OCI-LY1 (cell line): ENCODE measurements at regions not wholly inside any gene's neighbourhood (a gene's known extent, or its start where the extent isn't known, plus 50 kb on each side); places are given as distances from the start of the nearest gene placed in this dataset.

ENCODE experiments used
- EZH2 ChIP-seq: fragments of 200-600 bp; sonication (generic), shearing (Covaris generic); IDR thresholded peaks from 2 replicates; pipeline ENCODE4 v1.8.0; 2017; ENCODE audit warnings: borderline replicate concordance, mixed run types, mild to moderate bottlenecking, antibody characterized with exemption, low read length, moderate library complexity, mixed read lengths
- TF ChIP-seq, protein P1 (sequence below): fragments of 200-600 bp; sonication (generic), shearing (Covaris generic); IDR thresholded peaks from 2 replicates; pipeline ENCODE4 v1.5.1; 2017; ENCODE audit warnings: mild to moderate bottlenecking, antibody characterized with exemption, low read length, moderate library complexity, mixed read lengths

DNA sequence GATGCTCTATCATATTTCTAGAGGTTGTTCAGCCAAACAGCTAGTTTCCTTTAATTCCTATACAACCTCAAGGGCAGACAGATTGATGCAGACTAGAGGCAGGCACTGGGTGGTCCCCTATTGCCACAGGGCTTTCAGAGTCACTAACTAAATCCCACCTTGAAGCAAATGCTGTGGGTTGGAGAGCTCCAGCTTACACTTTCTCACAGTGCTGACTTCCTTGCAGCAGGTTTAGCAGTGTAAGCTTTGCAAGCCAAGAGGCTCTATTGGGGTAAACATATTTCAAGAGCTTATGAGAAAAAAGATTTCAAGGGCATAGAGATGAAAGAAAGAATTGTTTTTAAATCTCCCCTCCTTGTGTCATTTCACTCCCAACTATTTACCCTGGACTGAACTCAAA is 366.5 kb upstream of the CRIM1 start:
- TF ChIP-seq, protein P1, sequence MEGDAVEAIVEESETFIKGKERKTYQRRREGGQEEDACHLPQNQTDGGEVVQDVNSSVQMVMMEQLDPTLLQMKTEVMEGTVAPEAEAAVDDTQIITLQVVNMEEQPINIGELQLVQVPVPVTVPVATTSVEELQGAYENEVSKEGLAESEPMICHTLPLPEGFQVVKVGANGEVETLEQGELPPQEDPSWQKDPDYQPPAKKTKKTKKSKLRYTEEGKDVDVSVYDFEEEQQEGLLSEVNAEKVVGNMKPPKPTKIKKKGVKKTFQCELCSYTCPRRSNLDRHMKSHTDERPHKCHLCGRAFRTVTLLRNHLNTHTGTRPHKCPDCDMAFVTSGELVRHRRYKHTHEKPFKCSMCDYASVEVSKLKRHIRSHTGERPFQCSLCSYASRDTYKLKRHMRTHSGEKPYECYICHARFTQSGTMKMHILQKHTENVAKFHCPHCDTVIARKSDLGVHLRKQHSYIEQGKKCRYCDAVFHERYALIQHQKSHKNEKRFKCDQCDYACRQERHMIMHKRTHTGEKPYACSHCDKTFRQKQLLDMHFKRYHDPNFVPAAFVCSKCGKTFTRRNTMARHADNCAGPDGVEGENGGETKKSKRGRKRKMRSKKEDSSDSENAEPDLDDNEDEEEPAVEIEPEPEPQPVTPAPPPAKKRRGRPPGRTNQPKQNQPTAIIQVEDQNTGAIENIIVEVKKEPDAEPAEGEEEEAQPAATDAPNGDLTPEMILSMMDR = no peak
- no peak for TF ChIP-seq EZH2
